ENCODE measurements at regions not wholly inside any gene's neighbourhood (a gene's known extent, or its start where the extent isn't known, plus 50 kb on each side); places are given as distances from the start of the nearest gene placed in this dataset.

DNA sequence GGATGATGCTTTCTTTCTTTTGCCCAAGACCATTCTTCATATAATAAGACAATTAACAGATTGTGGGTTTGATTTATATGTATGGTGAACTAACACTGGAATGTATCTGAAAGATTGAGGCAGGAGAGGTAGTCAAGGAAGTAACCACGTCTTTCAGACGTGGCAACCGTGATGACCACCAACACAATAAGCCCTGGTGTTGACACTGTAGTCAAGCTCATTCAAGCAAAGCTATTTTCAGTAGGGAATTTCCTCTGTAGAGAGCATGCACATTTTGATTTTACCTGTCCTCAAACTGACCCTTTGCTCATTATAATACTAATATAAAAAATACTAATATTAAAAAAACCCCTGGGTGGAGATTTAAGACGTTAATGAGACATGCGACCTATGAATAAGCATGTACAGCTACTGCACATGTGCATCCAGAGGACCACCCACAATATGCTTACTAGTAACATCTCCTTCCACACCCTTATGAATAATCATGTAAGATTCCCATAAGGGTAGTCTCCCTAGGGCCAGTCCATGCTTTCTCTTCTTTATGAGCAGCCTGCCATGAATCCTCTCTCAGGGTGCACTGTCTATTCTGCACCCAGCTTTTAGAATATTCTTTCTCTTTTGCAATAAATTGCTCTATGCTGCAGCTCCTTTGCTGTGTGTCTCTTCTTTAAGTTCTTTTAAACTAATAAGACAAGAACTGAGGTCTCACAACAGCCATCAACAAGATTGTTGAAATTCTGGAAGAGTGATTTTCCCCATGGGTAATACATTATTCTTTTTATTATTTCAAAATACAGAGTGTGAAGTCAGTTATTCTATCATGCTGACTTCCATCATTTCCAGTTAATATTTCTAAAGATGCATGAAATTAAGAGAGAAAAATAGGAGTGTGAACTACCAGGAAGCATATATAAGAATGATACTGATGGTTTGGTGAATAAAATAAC is 151.3 kb upstream of the NPVF start:
- Histone ChIP-seq H3K36me3 (ENCODE audit: control insufficient read depth, insufficient read depth, low read length) (no peaks in the 10 kb centered on the region), H3K4me1 (ENCODE audit: control insufficient read depth, insufficient read depth, low read length) (no peaks in the 10 kb centered on the region), H3K27me3 (ENCODE audit: control insufficient read depth, insufficient read depth, low read length, poor library complexity, severe bottlenecking) (no peaks in the 10 kb centered on the region), H3K27ac (ENCODE audit: insufficient read depth, low read depth, low read length, poor library complexity, severe bottlenecking) (no peak overlapping the region), H3K9me3 (ENCODE audit: control insufficient read depth, low read length) (no peaks in the 10 kb centered on the region), H3K4me3 (ENCODE audit: insufficient read depth, low read depth, low read length) (no peak overlapping the region)
- WGBS, 2 experiments, result 93 to 95% methylated on average over 5 of the region's 5 CpGs

GRCh38 chr7:25381818-25382589 is 153.7 kb upstream of the NPVF start:
- Histone ChIP-seq H3K27me3 (ENCODE audit: control insufficient read depth, insufficient read depth, low read length, poor library complexity, severe bottlenecking) (no peaks in the 10 kb centered on the region), H3K4me1 (ENCODE audit: control insufficient read depth, insufficient read depth, low read length) (no peaks in the 10 kb centered on the region), H3K36me3 (ENCODE audit: control insufficient read depth, insufficient read depth, low read length) (no peaks in the 10 kb centered on the region), H3K4me3 (ENCODE audit: insufficient read depth, low read depth, low read length) (no peak overlapping the region), H3K9me3 (ENCODE audit: control insufficient read depth, low read length) (no peaks in the 10 kb centered on the region), H3K27ac (ENCODE audit: insufficient read depth, low read depth, low read length, poor library complexity, severe bottlenecking) (no peak overlapping the region)
- 92 to 94% methylated on average over 4 of the region's 4 CpGs for WGBS, 2 experiments

GRCh38 chr7:25382869-25383268 is 154.6 kb upstream of the NPVF start:
- no peaks in the 10 kb centered on the region for H3K4me1 ChIP-seq (ENCODE audit: control insufficient read depth, insufficient read depth, low read length)
- WGBS, 2 experiments, result 81 to 88% methylated on average over 4 of the region's 4 CpGs
- H3K27ac ChIP-seq (ENCODE audit: insufficient read depth, low read depth, low read length, poor library complexity, severe bottlenecking), result no peak overlapping the region
- no peak overlapping the region for H3K4me3 ChIP-seq (ENCODE audit: insufficient read depth, low read depth, low read length)
- no peaks in the 10 kb centered on the region for H3K36me3 ChIP-seq (ENCODE audit: control insufficient read depth, insufficient read depth, low read length)
- no peaks in the 10 kb centered on the region for H3K9me3 ChIP-seq (ENCODE audit: control insufficient read depth, low read length)
- no peaks in the 10 kb centered on the region for H3K27me3 ChIP-seq (ENCODE audit: control insufficient read depth, insufficient read depth, low read length, poor library complexity, severe bottlenecking)

- Histone ChIP-seq H3K36me3 (ENCODE audit: control insufficient read depth, insufficient read depth, low read length) (no peaks in the 10 kb centered on the region), H3K27me3 (ENCODE audit: control insufficient read depth, insufficient read depth, low read length, poor library complexity, severe bottlenecking) (no peaks in the 10 kb centered on the region), H3K4me1 (ENCODE audit: control insufficient read depth, insufficient read depth, low read length) (no peaks in the 10 kb centered on the region), H3K4me3 (ENCODE audit: insufficient read depth, low read depth, low read length) (no peak overlapping the region), H3K9me3 (ENCODE audit: control insufficient read depth, low read length) (no peaks in the 10 kb centered on the region), H3K27ac (ENCODE audit: insufficient read depth, low read depth, low read length, poor library complexity, severe bottlenecking) (no peak overlapping the region)
- WGBS, 2 experiments, result 89 to 92% methylated on average over 2 of the region's 2 CpGs
Observed at GRCh38 chr7:25383402-25383801, 155.1 kb upstream of the NPVF start.

DNA sequence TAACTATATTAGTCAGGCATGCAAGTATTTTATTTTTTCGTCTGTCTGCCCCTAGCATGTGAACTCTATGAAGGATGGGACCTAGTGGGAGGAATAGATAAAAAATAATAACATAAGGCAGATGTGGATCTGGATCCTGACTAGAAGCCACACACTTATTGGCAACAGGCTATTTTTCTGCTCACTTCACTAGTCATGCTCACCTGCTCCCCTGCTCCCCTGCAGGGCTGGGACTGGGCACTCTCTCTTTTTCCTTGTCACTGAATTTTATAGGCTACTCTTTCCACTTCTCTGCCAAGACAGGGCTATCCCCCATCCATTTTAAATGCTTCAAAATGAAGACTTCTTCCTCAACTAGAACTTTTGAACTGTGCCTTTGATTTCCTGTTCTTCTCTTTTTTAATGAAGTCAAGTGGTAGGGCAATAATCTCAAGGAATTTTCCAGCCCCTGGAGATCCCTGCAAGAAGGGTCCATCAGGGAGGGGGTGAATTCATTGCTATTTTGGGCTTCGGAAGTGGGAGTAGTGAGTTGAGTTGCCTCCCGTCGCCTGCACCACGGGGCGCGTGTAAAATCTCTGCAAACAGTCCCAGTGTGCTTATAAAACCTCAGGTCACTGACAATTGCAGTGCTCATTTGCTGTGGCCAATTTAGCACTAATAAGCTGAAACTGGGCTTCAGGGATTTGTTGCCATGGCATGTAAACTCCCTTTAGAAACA is 156.7 kb upstream of the NPVF start:
- no peaks in the 10 kb centered on the region for H3K27me3 ChIP-seq (ENCODE audit: control insufficient read depth, insufficient read depth, low read length, poor library complexity, severe bottlenecking)
- H3K36me3 ChIP-seq (ENCODE audit: control insufficient read depth, insufficient read depth, low read length), result no peaks in the 10 kb centered on the region
- H3K9me3 ChIP-seq (ENCODE audit: control insufficient read depth, low read length), result no peaks in the 10 kb centered on the region
- no peak overlapping the region for H3K4me3 ChIP-seq (ENCODE audit: insufficient read depth, low read depth, low read length)
- no peak overlapping the region for H3K27ac ChIP-seq (ENCODE audit: insufficient read depth, low read depth, low read length, poor library complexity, severe bottlenecking)
- no peaks in the 10 kb centered on the region for H3K4me1 ChIP-seq (ENCODE audit: control insufficient read depth, insufficient read depth, low read length)
- 88 to 92% methylated on average over 7 of the region's 7 CpGs for whole genome bisulfite sequencing, 2 experiments

GRCh38 chr7:25385506-25386136 is 157.3 kb upstream of the NPVF start:
- Histone ChIP-seq H3K4me3 (ENCODE audit: insufficient read depth, low read depth, low read length) (no peak overlapping the region), H3K27ac (ENCODE audit: insufficient read depth, low read depth, low read length, poor library complexity, severe bottlenecking) (no peak overlapping the region), H3K27me3 (ENCODE audit: control insufficient read depth, insufficient read depth, low read length, poor library complexity, severe bottlenecking) (no peaks in the 10 kb centered on the region), H3K4me1 (ENCODE audit: control insufficient read depth, insufficient read depth, low read length) (no peaks in the 10 kb centered on the region), H3K36me3 (ENCODE audit: control insufficient read depth, insufficient read depth, low read length) (no peaks in the 10 kb centered on the region), H3K9me3 (ENCODE audit: control insufficient read depth, low read length) (no peaks in the 10 kb centered on the region)
- WGBS, 2 experiments, result 87 to 90% methylated on average over 10 of the region's 10 CpGs

DNA sequence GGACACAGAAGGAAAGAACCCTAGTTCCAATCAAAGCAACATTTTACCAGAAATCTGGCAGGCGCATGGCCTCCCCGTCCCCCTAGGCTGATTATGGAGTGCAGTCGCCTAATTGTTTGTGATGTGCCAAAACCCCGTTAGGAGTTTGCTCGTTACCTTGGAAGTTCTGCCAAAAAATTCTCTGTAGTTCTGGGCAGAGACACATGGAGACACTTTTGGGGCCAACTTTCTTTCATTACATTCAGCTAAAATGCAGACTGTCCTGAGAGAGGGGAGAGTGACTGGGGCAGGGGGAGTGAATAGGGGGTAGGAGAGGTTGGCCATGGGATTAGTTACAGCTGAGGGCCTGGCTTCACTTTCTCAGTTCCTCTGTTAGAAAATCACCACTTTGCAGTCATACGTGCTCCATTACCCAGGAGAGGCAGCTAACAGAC is 158.0 kb upstream of the NPVF start:
- no peak overlapping the region for H3K4me3 ChIP-seq (ENCODE audit: insufficient read depth, low read depth, low read length)
- no peak overlapping the region for H3K27ac ChIP-seq (ENCODE audit: insufficient read depth, low read depth, low read length, poor library complexity, severe bottlenecking)
- H3K27me3 ChIP-seq (ENCODE audit: control insufficient read depth, insufficient read depth, low read length, poor library complexity, severe bottlenecking), result no peaks in the 10 kb centered on the region
- WGBS, 2 experiments, result 87 to 90% methylated on average over 6 of the region's 6 CpGs
- no peaks in the 10 kb centered on the region for H3K4me1 ChIP-seq (ENCODE audit: control insufficient read depth, insufficient read depth, low read length)
- no peaks in the 10 kb centered on the region for H3K9me3 ChIP-seq (ENCODE audit: control insufficient read depth, low read length)
- no peaks in the 10 kb centered on the region for H3K36me3 ChIP-seq (ENCODE audit: control insufficient read depth, insufficient read depth, low read length)

DNA sequence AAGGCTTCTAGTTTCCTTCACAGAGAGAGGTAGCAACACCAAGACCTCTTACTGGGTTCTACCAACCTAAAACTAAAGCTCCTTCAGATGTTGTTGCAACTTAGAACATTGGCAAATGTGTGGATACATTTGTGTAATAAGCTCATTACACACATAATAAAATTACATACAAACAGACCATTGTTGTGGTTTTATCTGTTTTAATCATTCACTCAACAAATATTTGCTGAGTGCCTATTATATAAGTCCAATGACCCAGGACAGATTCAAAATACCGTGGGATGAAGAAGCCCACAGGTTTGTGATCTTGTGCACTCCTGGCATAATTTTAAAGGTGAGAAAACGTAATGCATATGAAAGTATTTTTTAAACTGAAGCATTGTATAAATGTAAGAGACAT is 160.4 kb upstream of the NPVF start:
- H3K4me3 ChIP-seq (ENCODE audit: insufficient read depth, low read depth, low read length), result no peak overlapping the region
- no peaks in the 10 kb centered on the region for H3K27me3 ChIP-seq (ENCODE audit: control insufficient read depth, insufficient read depth, low read length, poor library complexity, severe bottlenecking)
- no peaks in the 10 kb centered on the region for H3K9me3 ChIP-seq (ENCODE audit: control insufficient read depth, low read length)
- no peak overlapping the region for H3K27ac ChIP-seq (ENCODE audit: insufficient read depth, low read depth, low read length, poor library complexity, severe bottlenecking)
- H3K4me1 ChIP-seq (ENCODE audit: control insufficient read depth, insufficient read depth, low read length), result no peaks in the 10 kb centered on the region
- no peaks in the 10 kb centered on the region for H3K36me3 ChIP-seq (ENCODE audit: control insufficient read depth, insufficient read depth, low read length)
- WGBS, 2 experiments, result 64 to 77% methylated on average over 2 of the region's 2 CpGs

DNA sequence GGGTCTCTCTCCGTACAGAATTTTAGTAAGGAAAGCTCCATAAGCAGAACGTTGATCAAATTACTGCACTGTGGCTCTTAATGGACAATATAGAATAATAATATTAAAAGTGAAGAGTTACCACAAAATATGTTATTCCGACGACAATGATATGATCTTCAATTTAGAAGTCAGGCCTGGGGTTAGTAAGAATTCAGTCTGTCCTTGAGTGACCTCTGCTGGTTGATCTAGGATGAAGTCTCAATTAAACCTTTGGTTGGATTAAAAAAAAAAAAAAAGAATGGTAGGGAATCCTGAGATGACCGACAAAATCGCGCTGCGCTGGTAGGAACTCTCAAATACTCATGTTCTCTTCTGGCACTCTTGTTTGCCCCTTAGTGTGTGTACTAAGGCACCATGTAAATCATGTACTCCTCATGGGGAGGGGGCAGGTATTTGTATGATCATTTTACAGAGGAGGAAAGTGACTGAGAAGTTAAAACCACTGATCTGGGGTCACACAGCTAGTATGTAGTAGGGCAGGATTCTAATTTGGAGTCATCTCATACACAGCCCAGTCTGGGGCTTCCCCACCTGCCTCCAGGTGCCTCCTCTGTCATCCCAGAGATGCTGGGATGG is 161.3 kb upstream of the NPVF start:
- Histone ChIP-seq H3K27me3 (ENCODE audit: control insufficient read depth, insufficient read depth, low read length, poor library complexity, severe bottlenecking) (no peaks in the 10 kb centered on the region), H3K4me1 (ENCODE audit: control insufficient read depth, insufficient read depth, low read length) (no peaks in the 10 kb centered on the region), H3K4me3 (ENCODE audit: insufficient read depth, low read depth, low read length) (no peak overlapping the region), H3K27ac (ENCODE audit: insufficient read depth, low read depth, low read length, poor library complexity, severe bottlenecking) (no peak overlapping the region), H3K9me3 (ENCODE audit: control insufficient read depth, low read length) (no peaks in the 10 kb centered on the region), H3K36me3 (ENCODE audit: control insufficient read depth, insufficient read depth, low read length) (no peaks in the 10 kb centered on the region)
- WGBS, 2 experiments, result 45 to 46% methylated on average over 7 to 8 of the region's 8 CpGs
